ENCODE measurements at regions not wholly inside any gene's neighbourhood (a gene's known extent, or its start where the extent isn't known, plus 50 kb on each side); places are given as distances from the start of the nearest gene placed in this dataset.

DNA sequence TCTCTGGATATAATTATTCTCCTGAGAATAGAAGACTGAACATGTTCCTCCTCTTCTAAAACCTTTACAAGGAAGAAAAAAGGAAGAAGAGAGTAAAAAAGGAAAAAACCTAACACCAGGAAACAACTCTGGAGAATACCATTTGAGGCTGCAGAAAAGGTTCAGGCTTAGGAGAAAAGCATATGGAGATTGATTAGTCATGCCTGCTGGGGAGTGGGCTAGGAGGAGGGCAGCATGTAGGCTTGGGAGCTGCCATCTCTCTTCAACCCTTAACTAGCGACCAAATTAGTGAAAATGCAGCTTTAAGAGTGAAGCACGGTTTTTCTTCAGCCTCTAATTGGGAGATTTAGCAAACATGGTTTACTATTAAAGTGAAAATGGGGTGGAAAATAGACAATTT lies 273.0 kb upstream of the CRY1 start:
- no peaks in the 10 kb centered on the region for H4K20me1 ChIP-seq (ENCODE audit: control insufficient read depth, extremely low read depth, insufficient read depth, low read length)
- no peak overlapping the region for H2AFZ ChIP-seq (ENCODE audit: low read length)
- H3K4me1 ChIP-seq (ENCODE audit: control insufficient read depth, extremely low read depth, insufficient read depth, low read length), result no peaks in the 10 kb centered on the region
- no peak overlapping the region for H3K4me3 ChIP-seq (replicated peaks in 1 of 4; ENCODE audit: control extremely low read depth in 1 of 4, insufficient read depth in 1 of 4, low read depth in 3 of 4, low read length in 4 of 4)
- no peak overlapping the region for H3K4me2 ChIP-seq (ENCODE audit: extremely low read depth, insufficient read depth, low read length)
- no peaks in the 10 kb centered on the region for H3K79me2 ChIP-seq (ENCODE audit: control insufficient read depth, insufficient read depth, low read length)
- no peak overlapping the region for H3K27ac ChIP-seq (ENCODE audit: insufficient read depth, low read length)
- DNase-seq (ENCODE audit: low read depth in 2 of 2), result no peak
- H3K9me3 ChIP-seq (ENCODE audit: control insufficient read depth, insufficient read depth, low read depth, low read length), result no peaks in the 10 kb centered on the region
- H3K27me3 ChIP-seq (ENCODE audit: control insufficient read depth, insufficient read depth, low read length), result peaks cover 2% of the 10 kb centered on the region
- TF ChIP-seq, protein P1, sequence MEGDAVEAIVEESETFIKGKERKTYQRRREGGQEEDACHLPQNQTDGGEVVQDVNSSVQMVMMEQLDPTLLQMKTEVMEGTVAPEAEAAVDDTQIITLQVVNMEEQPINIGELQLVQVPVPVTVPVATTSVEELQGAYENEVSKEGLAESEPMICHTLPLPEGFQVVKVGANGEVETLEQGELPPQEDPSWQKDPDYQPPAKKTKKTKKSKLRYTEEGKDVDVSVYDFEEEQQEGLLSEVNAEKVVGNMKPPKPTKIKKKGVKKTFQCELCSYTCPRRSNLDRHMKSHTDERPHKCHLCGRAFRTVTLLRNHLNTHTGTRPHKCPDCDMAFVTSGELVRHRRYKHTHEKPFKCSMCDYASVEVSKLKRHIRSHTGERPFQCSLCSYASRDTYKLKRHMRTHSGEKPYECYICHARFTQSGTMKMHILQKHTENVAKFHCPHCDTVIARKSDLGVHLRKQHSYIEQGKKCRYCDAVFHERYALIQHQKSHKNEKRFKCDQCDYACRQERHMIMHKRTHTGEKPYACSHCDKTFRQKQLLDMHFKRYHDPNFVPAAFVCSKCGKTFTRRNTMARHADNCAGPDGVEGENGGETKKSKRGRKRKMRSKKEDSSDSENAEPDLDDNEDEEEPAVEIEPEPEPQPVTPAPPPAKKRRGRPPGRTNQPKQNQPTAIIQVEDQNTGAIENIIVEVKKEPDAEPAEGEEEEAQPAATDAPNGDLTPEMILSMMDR (conservative IDR thresholded peaks at IDR 0.05 in 1 of 2, IDR thresholded peaks at IDR 0.05 in 1 of 2; ENCODE audit: low read depth in 1 of 2, low read length in 2 of 2), result no peak
- TF ChIP-seq EZH2 (IDR thresholded peaks at IDR 0.05; ENCODE audit: low read length, missing control alignments), result no peak
- H3K36me3 ChIP-seq (ENCODE audit: control insufficient read depth, insufficient read depth, low read length), result no peaks in the 10 kb centered on the region
- no peak overlapping the region for H3K9ac ChIP-seq (ENCODE audit: insufficient read depth, low read length)

DNA sequence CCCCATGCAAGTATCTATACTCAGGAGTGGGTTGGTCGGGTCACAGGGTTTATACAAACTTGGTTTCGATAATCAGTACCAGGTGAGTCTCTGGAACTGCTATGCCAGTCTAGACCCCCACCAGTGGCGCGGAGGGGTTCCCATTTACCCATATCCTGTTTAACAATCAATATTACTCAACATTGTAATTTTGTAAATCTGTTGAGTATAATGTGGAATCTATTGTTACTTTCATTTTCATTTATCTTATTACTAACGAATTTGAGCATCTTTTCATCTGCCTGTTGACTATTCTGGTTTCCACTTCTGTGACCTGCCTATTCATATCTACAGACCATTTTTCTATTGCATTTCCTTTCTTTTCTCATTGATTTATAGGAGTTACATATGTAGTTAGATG lies 275.2 kb upstream of the CRY1 start:
- Histone ChIP-seq H3K9me3 (ENCODE audit: control insufficient read depth, insufficient read depth, low read depth, low read length) (no peaks in the 10 kb centered on the region), H3K36me3 (ENCODE audit: control insufficient read depth, insufficient read depth, low read length) (no peaks in the 10 kb centered on the region), H3K79me2 (ENCODE audit: control insufficient read depth, insufficient read depth, low read length) (no peaks in the 10 kb centered on the region), H3K27me3 (ENCODE audit: control insufficient read depth, insufficient read depth, low read length) (peaks cover 2% of the 10 kb centered on the region), H3K4me1 (ENCODE audit: control insufficient read depth, extremely low read depth, insufficient read depth, low read length) (no peaks in the 10 kb centered on the region), H3K4me3 (replicated peaks in 1 of 4; ENCODE audit: control extremely low read depth in 1 of 4, insufficient read depth in 1 of 4, low read depth in 3 of 4, low read length in 4 of 4) (no peak overlapping the region), H4K20me1 (ENCODE audit: control insufficient read depth, extremely low read depth, insufficient read depth, low read length) (no peaks in the 10 kb centered on the region), H2AFZ (ENCODE audit: low read length) (no peak overlapping the region), H3K9ac (ENCODE audit: insufficient read depth, low read length) (no peak overlapping the region), H3K27ac (ENCODE audit: insufficient read depth, low read length) (no peak overlapping the region), H3K4me2 (ENCODE audit: extremely low read depth, insufficient read depth, low read length) (no peak overlapping the region)
- no peak for DNase-seq (ENCODE audit: low read depth in 2 of 2)
- TF ChIP-seq, protein P1 (conservative IDR thresholded peaks at IDR 0.05 in 1 of 2, IDR thresholded peaks at IDR 0.05 in 1 of 2; ENCODE audit: low read depth in 1 of 2, low read length in 2 of 2), result no peak
- TF ChIP-seq EZH2 (IDR thresholded peaks at IDR 0.05; ENCODE audit: low read length, missing control alignments), result no peak

DNA sequence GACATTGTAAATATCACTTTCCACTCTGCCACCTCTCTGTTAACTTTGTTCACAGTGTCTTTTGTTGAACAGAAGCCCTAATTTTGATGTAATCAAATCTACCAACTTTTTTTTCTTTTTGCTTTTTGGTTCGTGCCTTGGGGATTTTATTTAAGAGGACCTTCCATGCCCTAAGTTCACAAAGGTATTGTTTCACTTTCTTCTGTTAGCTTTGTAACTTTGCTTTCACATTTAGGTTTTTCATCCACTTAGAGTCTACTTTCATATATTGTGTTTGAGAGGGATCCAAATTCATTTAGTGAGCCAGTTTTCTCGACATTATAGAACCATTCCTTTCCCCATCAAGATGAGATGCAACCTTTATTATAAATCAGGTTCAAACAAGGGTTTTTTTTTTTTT lies 275.7 kb upstream of the CRY1 start:
- no peaks in the 10 kb centered on the region for H3K36me3 ChIP-seq (ENCODE audit: control insufficient read depth, insufficient read depth, low read length)
- H3K4me3 ChIP-seq (replicated peaks in 1 of 4; ENCODE audit: control extremely low read depth in 1 of 4, insufficient read depth in 1 of 4, low read depth in 3 of 4, low read length in 4 of 4), result no peak overlapping the region
- no peaks in the 10 kb centered on the region for H3K79me2 ChIP-seq (ENCODE audit: control insufficient read depth, insufficient read depth, low read length)
- DNase-seq (ENCODE audit: low read depth in 2 of 2), result no peak
- H3K4me2 ChIP-seq (ENCODE audit: extremely low read depth, insufficient read depth, low read length), result no peak overlapping the region
- no peaks in the 10 kb centered on the region for H4K20me1 ChIP-seq (ENCODE audit: control insufficient read depth, extremely low read depth, insufficient read depth, low read length)
- H2AFZ ChIP-seq (ENCODE audit: low read length), result no peak overlapping the region
- TF ChIP-seq EZH2 (IDR thresholded peaks at IDR 0.05; ENCODE audit: low read length, missing control alignments), result no peak
- TF ChIP-seq, protein P1 (conservative IDR thresholded peaks at IDR 0.05 in 1 of 2, IDR thresholded peaks at IDR 0.05 in 1 of 2; ENCODE audit: low read depth in 1 of 2, low read length in 2 of 2), result no peak
- no peak overlapping the region for H3K9ac ChIP-seq (ENCODE audit: insufficient read depth, low read length)
- no peak overlapping the region for H3K27ac ChIP-seq (ENCODE audit: insufficient read depth, low read length)
- H3K27me3 ChIP-seq (ENCODE audit: control insufficient read depth, insufficient read depth, low read length), result peaks cover 2% of the 10 kb centered on the region
- H3K9me3 ChIP-seq (ENCODE audit: control insufficient read depth, insufficient read depth, low read depth, low read length), result no peaks in the 10 kb centered on the region
- H3K4me1 ChIP-seq (ENCODE audit: control insufficient read depth, extremely low read depth, insufficient read depth, low read length), result no peaks in the 10 kb centered on the region

Data from fibroblast of lung (primary cell).